DMS153 treated with DMSO at 0.1 percent for 48 hours (cell line): ENCODE measurements at regions not wholly inside any gene's neighbourhood (a gene's known extent, or its start where the extent isn't known, plus 50 kb on each side); places are given as distances from the start of the nearest gene placed in this dataset.

ENCODE experiments used
- DNase-seq: peaks from one replicate; lab custom pipeline; 2025; ENCODE audit not compliant: unreplicated experiment; lab: John Stamatoyannopoulos, UW

DNA sequence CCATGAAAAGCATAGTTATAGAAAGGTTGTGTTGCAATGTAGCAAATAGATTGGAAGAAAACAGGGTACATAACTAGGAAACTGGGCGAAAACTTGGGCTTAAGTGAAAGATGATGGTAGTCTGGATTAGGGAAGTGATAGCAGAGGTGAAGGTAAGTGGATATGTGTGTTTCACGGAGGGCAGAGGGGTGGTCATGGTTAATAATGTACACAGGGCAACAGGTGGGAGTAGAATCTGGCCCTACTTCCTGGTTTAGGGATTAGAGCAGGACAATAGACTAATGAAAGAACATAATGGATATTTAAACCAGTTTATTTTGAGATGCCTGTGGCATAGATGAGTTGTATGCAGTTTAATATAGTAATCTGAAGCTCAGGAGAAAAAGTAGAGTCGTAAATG, 257.3 kb upstream of the SPRY2 start:
- no peak for DNase-seq

DNA sequence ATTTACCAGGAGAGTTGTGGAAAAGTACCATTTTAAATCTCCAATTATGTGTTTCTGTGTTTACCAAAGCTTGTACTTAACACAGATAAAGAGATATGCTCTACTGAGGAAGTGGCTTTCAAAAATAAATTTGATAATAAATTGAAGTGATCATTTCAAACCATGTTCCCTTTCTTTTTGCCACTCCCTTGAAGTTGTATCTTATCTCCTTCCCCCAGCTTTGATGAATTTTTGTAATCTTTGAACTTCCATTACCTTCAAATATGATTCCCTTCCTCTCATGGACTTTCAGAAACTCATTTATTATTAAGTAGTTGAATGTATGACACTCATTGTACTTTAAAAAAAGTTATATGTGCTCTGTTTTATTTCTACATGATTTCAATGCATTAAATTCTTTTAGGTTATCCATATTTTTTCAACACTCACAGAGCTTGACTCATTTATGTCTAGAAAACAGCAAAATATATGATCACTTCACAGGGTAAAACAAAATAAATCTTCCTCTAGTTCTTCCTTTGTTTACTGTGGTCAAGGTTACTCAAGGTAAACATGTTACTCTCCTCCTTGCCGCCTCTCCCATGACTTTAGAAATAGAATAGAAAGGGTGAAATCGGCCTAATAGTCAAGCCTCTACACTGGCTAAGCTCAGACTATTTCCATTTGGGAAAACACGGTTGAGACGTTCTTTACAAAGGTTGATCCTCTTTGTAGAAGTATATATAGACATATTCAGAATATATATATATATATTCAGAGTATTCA, 251.2 kb upstream of the SPRY2 start:
- DNase-seq: peak; percentile 34

- DNase-seq: no peak
Observed at GRCh38 chr13:80590551-80590950, 249.6 kb upstream of the SPRY2 start.

DNA sequence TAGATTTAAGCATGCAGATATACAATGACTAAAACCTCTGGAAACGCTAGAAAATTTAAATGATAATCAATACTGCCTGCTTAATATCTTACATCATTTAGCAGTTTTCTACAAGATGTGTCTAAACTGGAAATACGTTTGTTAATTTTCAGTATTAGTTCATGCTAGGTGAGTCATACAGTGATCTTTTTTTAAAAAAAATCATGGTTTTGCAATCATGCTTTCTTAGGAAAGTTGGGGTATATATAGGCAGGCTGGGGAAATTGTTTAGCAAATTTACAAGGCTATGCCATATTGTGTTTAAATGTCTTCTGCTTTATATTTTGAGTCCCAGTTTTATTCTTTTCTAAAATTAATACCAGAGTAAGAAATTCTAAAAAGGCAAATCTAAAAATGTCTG, 245.4 kb upstream of the SPRY2 start:
- no peak for DNase-seq

DNA sequence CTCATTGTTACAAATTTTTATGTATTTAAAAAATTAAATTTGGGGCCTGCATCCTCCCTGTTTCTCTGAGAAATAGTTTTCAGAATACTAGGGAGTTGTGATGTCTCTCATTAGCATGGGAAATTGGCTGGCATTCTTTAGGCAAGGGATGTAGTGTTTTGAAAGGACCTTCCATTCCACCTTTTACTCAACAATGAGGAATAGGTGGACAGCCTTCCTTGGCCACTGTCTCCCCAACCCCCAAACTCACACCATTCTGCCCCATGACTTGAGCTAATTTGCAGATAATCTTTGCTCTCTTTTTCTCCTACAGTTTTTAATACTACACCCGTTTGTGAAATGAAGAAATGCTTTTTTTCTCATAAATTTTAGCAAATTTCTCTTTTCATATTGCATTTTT, 244.6 kb upstream of the SPRY2 start:
- DNase-seq: no peak

- no peak for DNase-seq
Observed at GRCh38 chr13:80584785-80585184, 243.9 kb upstream of the SPRY2 start.

DNA sequence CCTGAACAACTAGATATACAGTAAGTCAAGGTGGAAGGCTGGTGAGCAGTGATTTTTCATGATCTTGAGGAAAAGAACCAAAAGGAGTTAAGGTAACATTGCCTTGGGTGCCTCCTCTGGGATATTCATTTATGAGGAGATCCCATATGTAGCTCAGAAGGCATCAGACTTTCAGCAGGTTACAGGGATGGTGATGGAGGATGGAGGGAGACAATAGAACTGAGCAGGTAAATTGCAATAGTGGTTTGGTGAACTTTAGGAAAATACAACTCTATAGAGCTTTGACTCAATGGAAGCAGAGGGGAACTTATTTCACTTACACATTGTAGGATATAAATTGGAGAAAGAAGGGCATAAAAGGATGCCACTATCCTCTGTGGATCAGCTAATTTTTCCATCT, 243.4 kb upstream of the SPRY2 start:
- no peak for DNase-seq

GRCh38 chr13:80577926-80578670, 237.2 kb upstream of the SPRY2 start:
- no peak for DNase-seq

GRCh38 chr13:80577285-80577684, 236.4 kb upstream of the SPRY2 start:
- DNase-seq: no peak

DNA sequence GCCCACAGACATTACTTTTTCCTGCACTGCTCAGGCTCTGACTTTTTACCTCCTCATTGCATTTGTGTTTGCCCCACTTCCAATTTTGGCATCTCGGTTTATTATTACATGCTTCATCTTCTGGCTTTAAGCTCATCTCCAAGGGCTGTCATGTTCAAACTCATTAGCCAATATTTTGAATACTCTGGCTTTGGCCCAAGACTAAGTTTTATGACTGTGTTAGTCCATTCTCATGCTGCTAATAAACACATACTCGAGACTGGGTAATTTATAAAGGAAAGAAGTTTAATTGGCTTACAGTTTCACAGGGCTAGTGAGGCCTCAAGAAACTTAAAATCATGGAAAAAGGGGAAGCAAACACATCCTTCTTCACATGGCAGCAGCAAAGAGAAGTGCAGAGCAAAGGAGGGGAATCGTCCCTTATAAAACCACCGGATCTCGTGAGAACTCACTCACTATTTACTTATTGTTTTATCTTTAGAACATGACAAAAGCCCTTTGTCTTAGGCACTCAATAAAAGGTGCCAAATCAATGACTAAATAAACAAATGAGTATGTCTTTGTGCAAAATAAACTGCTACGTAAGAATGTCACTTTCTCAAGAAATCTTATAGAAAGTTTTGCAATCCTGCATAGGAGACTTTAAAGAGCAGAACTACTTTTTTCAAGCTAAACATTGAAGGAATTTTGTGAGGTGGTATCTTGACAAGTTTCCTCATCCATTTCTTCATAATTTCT, 233.4 kb upstream of the SPRY2 start:
- no peak for DNase-seq

GRCh38 chr13:80572923-80573316, 232.0 kb upstream of the SPRY2 start:
- DNase-seq: no peak

DNA sequence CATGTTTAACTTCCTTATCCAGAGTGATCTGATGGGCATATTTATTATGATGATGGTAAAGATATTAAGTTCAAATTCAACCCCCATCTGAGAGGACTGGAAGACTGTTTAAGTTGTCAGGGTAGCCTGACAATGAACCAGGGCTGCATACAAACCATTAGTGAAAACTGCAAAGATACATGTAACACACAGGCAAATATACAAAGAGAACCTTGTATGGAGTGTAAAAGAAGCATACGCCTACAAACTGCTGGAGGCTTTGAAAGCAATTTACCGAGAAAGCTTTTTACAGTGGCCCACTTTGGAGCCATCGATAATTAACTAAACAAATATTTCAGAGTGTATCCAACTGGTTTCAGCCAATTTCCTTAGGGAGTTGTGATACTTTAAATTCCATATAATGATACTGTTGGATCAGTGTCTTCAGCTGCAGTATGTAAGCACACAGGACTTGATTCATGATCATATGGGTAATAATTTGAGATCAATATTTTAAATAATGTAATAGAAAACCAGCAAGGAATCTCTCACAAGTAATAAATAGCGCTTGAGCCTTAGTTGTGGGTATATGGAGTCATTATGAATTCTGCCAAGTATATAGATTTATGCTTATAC, 231.5 kb upstream of the SPRY2 start:
- DNase-seq: peak; percentile 24

DNA sequence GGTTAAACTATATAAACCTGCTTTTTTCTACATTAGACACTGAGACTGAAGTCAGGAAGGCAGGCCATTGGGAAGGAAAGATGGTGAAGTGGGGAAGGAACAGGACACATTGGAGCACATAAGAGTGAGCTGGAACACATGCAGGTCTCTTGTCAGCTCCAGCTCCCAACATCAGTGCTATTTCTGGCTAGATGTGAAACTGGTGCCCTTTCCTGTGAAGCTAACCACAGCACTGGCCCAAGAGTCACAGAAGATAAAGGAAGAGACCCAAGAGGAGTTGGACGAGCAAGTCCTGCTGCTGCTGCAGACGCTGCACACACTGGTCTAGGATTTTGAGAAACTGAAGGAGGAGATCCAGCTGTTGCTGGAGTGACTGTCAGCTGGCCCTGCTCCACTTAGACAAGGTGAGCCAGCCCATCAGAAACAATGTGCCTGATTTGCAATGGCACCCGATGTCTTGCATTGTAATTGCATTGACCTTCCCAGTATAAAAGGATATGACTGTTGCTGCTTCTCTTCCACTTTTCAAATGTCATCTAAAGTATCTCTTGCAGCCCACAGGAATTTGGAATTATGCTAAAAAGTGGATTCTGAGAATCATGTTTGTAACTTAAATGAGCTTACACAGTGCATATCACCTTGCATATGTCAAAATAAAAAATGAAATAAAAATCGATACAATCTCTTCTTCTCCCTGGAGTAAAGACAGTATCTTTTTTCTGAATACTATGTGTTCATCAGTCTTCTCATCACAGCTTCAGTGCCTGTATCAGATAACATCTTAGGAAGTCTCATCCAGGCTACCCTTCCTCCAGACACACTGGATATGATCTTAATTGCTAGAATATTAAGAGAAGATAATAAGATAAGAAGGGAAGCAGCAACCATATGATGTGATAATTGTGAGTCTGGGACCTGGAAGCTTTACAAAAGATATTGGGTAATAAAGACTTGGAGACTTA, 230.7 kb upstream of the SPRY2 start:
- no peak for DNase-seq

GRCh38 chr13:80563439-80563838, 222.5 kb upstream of the SPRY2 start:
- no peak for DNase-seq

DNA sequence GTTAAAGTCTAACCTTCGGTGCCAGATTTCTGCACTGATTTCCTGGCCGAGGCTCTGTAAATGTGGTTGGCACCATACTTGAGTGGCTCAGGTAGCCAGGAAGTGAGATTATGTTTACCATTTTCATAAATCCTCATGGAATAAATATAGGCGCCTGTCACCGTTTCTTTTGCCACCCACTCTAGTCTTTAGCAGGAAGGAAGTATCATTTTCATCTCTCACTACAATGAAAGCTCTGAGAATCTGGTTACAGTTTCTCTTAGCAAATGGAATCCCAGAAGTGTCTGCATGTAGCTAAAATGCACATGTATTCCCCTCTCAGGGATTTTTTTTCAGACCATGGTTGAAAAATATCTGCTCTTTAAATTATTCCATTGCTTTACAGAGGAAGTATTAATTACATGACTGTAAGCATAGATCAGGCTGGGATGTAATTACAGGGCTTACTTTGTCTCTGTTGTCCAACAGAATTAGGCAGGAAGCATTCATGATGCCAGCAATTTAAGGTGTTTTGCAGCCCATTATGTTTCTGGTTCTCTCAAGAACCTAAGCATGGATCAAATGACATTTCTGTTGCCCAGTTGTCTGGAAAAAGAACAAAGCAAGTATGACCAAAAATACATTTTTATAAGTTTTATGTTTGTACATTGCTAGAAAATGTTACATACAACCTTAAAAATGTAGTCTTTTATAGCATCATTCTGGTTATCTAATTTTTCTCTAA, 221.7 kb upstream of the SPRY2 start:
- peak; percentile 86 for DNase-seq

DNA sequence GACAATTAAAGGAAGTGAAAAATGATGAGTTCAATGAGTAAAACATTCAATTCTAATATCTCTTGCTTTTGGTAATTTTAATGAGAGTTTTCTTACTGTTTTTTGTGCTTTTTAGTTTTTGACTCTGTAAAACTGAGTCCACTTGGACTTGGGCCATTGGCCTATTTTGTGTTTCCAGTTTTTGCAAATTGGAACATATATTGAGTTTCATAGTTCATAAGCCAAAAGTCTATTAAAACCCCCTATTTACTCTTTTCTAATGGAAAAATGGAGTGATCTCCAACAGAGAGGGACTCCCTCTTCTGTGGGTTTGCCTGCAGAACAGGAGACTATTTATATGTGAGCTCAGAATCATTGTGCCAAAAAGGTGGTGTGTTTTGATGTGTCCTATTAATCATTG, 219.7 kb upstream of the SPRY2 start:
- no peak for DNase-seq

GRCh38 chr13:80559944-80560343, 219.0 kb upstream of the SPRY2 start:
- DNase-seq: no peak

DNA sequence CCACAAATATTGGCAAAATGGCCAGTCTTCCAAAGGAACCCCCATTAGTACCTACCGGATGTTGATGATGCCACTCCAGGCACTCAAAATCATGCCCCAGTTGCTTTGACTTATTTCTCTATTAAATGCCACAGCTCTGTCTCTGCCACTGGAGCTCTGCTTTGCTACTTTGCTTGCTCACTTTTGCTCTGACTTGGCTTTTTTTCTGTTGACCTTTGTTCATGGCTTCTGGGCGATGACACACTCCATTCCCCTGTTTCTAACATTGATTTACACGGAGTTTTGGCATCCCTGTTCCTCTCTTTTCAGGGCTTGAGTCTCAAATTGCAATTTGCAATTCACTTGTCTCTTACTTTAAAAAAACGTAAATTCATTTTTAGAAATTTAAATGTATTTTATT, 217.1 kb upstream of the SPRY2 start:
- DNase-seq: no peak

- no peak for DNase-seq
Observed at GRCh38 chr13:80555796-80556678, 215.1 kb upstream of the SPRY2 start.
